ENCODE measurements at regions not wholly inside any gene's neighbourhood (a gene's known extent, or its start where the extent isn't known, plus 50 kb on each side); places are given as distances from the start of the nearest gene placed in this dataset.

GRCh38 chr21:15367061-15367626, 302.3 kb upstream of the NRIP1 start:
- TF ChIP-seq EZH2 (IDR thresholded peaks at IDR 0.05; ENCODE audit: insufficient read depth, poor library complexity, severe bottlenecking) (no peak), EZH2phosphoT487 (IDR thresholded peaks at IDR 0.05; ENCODE audit: insufficient read depth, low read depth) (no peak)
